DOHH2 (cell line): ENCODE measurements at regions not wholly inside any gene's neighbourhood (a gene's known extent, or its start where the extent isn't known, plus 50 kb on each side); places are given as distances from the start of the nearest gene placed in this dataset.

Source experiments
- H3F3A ChIP-seq: fragments of 200-600 bp; sonication (generic), shearing (Covaris generic); 2 replicates; pipeline ENCODE4 v1.6.0; 2016; ENCODE audit warnings: antibody characterized with exemption, mild to moderate bottlenecking; ENCODE audit not compliant: control insufficient read depth, insufficient read depth
- H3K27ac ChIP-seq: fragments of 200-600 bp; sonication (generic); 2 replicates; pipeline ENCODE4 v1.5.1; 2014; ENCODE audit warnings: low read depth, mild to moderate bottlenecking, low read length, moderate library complexity
- H3K27me3 ChIP-seq: fragments of 200-600 bp; sonication (generic); 2 replicates; pipeline ENCODE4 v1.6.1; 2014; ENCODE audit warnings: mild to moderate bottlenecking, low read length, mixed read lengths; ENCODE audit not compliant: control insufficient read depth
- H3K36me3 ChIP-seq: fragments of 200-600 bp; sonication (generic); 2 replicates; pipeline ENCODE4 v1.6.1; 2014; ENCODE audit warnings: mild to moderate bottlenecking, low read length, moderate library complexity, mixed read lengths; ENCODE audit not compliant: control insufficient read depth
- H3K4me1 ChIP-seq: fragments of 200-600 bp; sonication (generic); 2 replicates; pipeline ENCODE4 v1.6.1; 2014; ENCODE audit warnings: mild to moderate bottlenecking, low read length, mixed read lengths; ENCODE audit not compliant: control insufficient read depth
- H3K4me2 ChIP-seq: fragments of 200-600 bp; sonication (generic); 2 replicates; pipeline ENCODE4 v1.6.0; 2014; ENCODE audit warnings: mild to moderate bottlenecking, low read length, moderate library complexity
- H3K4me3 ChIP-seq: fragments of 200-600 bp; sonication (generic); 2 replicates; pipeline ENCODE4 v1.5.1; 2014; ENCODE audit warnings: mild to moderate bottlenecking, low read length, mixed read lengths
- H3K79me2 ChIP-seq: fragments of 200-600 bp; sonication (generic); 2 replicates; pipeline ENCODE4 v1.6.1; 2014; ENCODE audit warnings: mild to moderate bottlenecking, low read length, mixed read lengths; ENCODE audit not compliant: control insufficient read depth
- H3K9me2 ChIP-seq: fragments of 200-600 bp; sonication (generic); replicated peaks from 2 replicates; pipeline ENCODE4 v1.6.1; 2014; ENCODE audit warnings: mild to moderate bottlenecking, low read length, mixed read lengths; ENCODE audit not compliant: control insufficient read depth
- H3K9me3 ChIP-seq: fragments of 200-600 bp; sonication (generic); 2 replicates; pipeline ENCODE4 v1.6.1; 2014; ENCODE audit warnings: antibody characterized with exemption, low read length, mixed read lengths; ENCODE audit not compliant: control insufficient read depth, insufficient read depth
- H4K20me1 ChIP-seq: fragments of 200-600 bp; sonication (generic); 2 replicates; pipeline ENCODE4 v1.6.0; 2014; ENCODE audit warnings: low read depth, mild to moderate bottlenecking, antibody characterized with exemption, low read length, moderate library complexity; ENCODE audit not compliant: control insufficient read depth, insufficient read depth
- EZH2phosphoT487 ChIP-seq: fragments of 200-600 bp; sonication (generic); IDR thresholded peaks from 2 replicates; pipeline ENCODE4 v1.6.1; 2017; ENCODE audit warnings: borderline replicate concordance, mild to moderate bottlenecking, antibody characterized with exemption, low read length, moderate library complexity, mixed read lengths
- TF ChIP-seq, protein P1 (sequence below): fragments of 200-600 bp; sonication (generic); IDR thresholded peaks from one replicate; pipeline ENCODE4 v1.5.1; 2014; ENCODE audit warnings: antibody characterized with exemption, mild to moderate bottlenecking, low read depth, low read length; ENCODE audit not compliant: poor library complexity, severe bottlenecking

GRCh38 chr14:39861229-39861600 lies 429.0 kb upstream of the FBXO33 start:
- no peak for TF ChIP-seq EZH2phosphoT487
- TF ChIP-seq, protein P1, sequence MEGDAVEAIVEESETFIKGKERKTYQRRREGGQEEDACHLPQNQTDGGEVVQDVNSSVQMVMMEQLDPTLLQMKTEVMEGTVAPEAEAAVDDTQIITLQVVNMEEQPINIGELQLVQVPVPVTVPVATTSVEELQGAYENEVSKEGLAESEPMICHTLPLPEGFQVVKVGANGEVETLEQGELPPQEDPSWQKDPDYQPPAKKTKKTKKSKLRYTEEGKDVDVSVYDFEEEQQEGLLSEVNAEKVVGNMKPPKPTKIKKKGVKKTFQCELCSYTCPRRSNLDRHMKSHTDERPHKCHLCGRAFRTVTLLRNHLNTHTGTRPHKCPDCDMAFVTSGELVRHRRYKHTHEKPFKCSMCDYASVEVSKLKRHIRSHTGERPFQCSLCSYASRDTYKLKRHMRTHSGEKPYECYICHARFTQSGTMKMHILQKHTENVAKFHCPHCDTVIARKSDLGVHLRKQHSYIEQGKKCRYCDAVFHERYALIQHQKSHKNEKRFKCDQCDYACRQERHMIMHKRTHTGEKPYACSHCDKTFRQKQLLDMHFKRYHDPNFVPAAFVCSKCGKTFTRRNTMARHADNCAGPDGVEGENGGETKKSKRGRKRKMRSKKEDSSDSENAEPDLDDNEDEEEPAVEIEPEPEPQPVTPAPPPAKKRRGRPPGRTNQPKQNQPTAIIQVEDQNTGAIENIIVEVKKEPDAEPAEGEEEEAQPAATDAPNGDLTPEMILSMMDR, result no peak
- Histone ChIP-seq H3K9me2 (no peaks in the 10 kb centered on the region), H3K36me3 (no peaks in the 10 kb centered on the region), H3K4me1 (no peaks in the 10 kb centered on the region), H4K20me1 (no peaks in the 10 kb centered on the region), H3K4me3 (no peak overlapping the region), H3K79me2 (no peaks in the 10 kb centered on the region), H3F3A (no peaks in the 10 kb centered on the region), H3K9me3 (no peaks in the 10 kb centered on the region), H3K4me2 (no peak overlapping the region), H3K27me3 (no peaks in the 10 kb centered on the region), H3K27ac (no peak overlapping the region)

DNA sequence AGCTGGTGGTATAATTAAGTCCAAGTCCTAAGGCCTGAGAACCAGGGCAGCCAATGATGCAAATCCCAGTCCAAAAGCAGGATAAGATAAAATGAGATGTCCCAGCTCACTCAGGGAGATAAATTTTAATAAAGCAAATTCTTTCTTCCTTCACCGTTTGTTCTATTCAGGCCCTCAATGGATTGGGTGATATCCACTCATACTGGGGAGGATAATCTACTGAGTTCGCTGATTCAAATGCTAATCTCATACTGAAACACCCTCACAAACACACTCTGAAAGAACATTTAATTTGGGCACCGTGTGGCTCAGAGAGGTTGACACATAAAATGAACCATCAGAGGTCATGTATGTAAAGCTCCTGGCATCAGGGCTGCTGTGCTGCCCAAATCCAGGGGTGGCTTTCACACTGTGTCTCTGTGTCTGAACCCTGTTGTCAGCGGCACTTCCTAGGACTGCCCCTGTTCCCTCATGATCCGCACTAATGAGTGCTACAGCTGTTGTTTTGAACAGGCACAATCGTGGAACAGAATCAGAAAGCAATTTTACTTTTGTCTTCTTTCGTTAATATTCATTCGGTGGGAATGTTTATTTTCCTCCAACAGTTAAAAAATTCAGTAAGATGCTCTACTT lies 428.5 kb upstream of the FBXO33 start:
- Histone ChIP-seq H3K36me3 (no peaks in the 10 kb centered on the region), H3K4me3 (no peak overlapping the region), H3K9me2 (no peaks in the 10 kb centered on the region), H3K4me2 (no peak overlapping the region), H3K27me3 (no peaks in the 10 kb centered on the region), H3K4me1 (no peaks in the 10 kb centered on the region), H3K79me2 (no peaks in the 10 kb centered on the region), H4K20me1 (no peaks in the 10 kb centered on the region), H3K9me3 (no peaks in the 10 kb centered on the region), H3K27ac (no peak overlapping the region), H3F3A (no peaks in the 10 kb centered on the region)
- TF ChIP-seq, protein P1, result no peak
- TF ChIP-seq EZH2phosphoT487, result no peak

- no peaks in the 10 kb centered on the region for H3K9me2 ChIP-seq
- H3K4me3 ChIP-seq, result no peak overlapping the region
- H3K4me1 ChIP-seq, result no peaks in the 10 kb centered on the region
- H3K27me3 ChIP-seq, result no peaks in the 10 kb centered on the region
- H3K9me3 ChIP-seq, result no peaks in the 10 kb centered on the region
- no peaks in the 10 kb centered on the region for H4K20me1 ChIP-seq
- no peak overlapping the region for H3K27ac ChIP-seq
- H3K79me2 ChIP-seq, result no peaks in the 10 kb centered on the region
- H3K4me2 ChIP-seq, result no peak overlapping the region
- no peaks in the 10 kb centered on the region for H3K36me3 ChIP-seq
- H3F3A ChIP-seq, result no peaks in the 10 kb centered on the region
- TF ChIP-seq, protein P1, result no peak
- no peak for TF ChIP-seq EZH2phosphoT487
These were observed 427.1 kb upstream of the FBXO33 start for GRCh38 chr14:39859314-39859713.
